GM23338 (cell line): ENCODE measurements at regions not wholly inside any gene's neighbourhood (a gene's known extent, or its start where the extent isn't known, plus 50 kb on each side); places are given as distances from the start of the nearest gene placed in this dataset.
"Not testable (repeated sequence)": the region's sequence is repeated elsewhere in the genome, so short reads cannot be mapped to it uniquely, and the experiment has no call there.

ENCODE experiments used
- ATAC-seq: fragments of 200-7000 bp; cut with Tn5 transposase; 3 replicates; pipeline ENCODE4 v1.9.1; 2020
- DNase-seq: peaks from one replicate; pipeline ENCODE4 v3.0.0-alpha.2; 2015; ENCODE audit warnings: low spot score
- H2AFZ ChIP-seq: fragments of 200-600 bp; sonication (generic); 2 replicates; pipeline ENCODE4 v1.8.0; 2016; ENCODE audit warnings: antibody characterized with exemption, mild to moderate bottlenecking, moderate library complexity
- H3F3A ChIP-seq: fragments of 200-600 bp; sonication (generic); replicated peaks from 2 replicates; pipeline ENCODE4 v1.8.0; 2017; ENCODE audit warnings: antibody characterized with exemption, mixed run types, low read depth
- H3K27ac ChIP-seq: fragments of 200-600 bp; sonication (generic); 2 replicates; pipeline ENCODE4 v1.6.1; 2016; ENCODE audit warnings: low read depth
- H3K27me3 ChIP-seq: fragments of 200-600 bp; sonication (generic); 2 replicates; pipeline ENCODE4 v1.8.0; 2016; ENCODE audit warnings: mild to moderate bottlenecking, mixed run types, moderate library complexity; ENCODE audit not compliant: insufficient read depth
- H3K36me3 ChIP-seq: fragments of 200-600 bp; sonication (generic); 2 replicates; pipeline ENCODE4 v1.8.0; 2016; ENCODE audit warnings: mild to moderate bottlenecking; ENCODE audit not compliant: insufficient read depth
- H3K4me1 ChIP-seq: fragments of 200-600 bp; sonication (generic); 2 replicates; pipeline ENCODE4 v1.8.0; 2016; ENCODE audit warnings: mild to moderate bottlenecking, moderate library complexity; ENCODE audit not compliant: insufficient read depth
- H3K4me2 ChIP-seq: fragments of 200-600 bp; sonication (generic); 2 replicates; pipeline ENCODE4 v1.7.1; 2017; ENCODE audit warnings: mixed run types
- H3K4me3 ChIP-seq: fragments of 200-600 bp; sonication (generic); 2 replicates; pipeline ENCODE4 v1.6.1; 2016; ENCODE audit warnings: mixed run types
- H3K79me2 ChIP-seq: fragments of 200-600 bp; sonication (generic); replicated peaks from 2 replicates; pipeline ENCODE4 v1.8.0; 2017; ENCODE audit warnings: mild to moderate bottlenecking; ENCODE audit not compliant: insufficient read depth
- H3K9me2 ChIP-seq: fragments of 200-600 bp; sonication (generic); 2 replicates; pipeline ENCODE4 v1.8.0; 2017; ENCODE audit not compliant: insufficient read depth
- H4K20me1 ChIP-seq: fragments of 200-600 bp; sonication (generic); replicated peaks from 2 replicates; pipeline ENCODE4 v1.8.0; 2017; ENCODE audit warnings: mild to moderate bottlenecking; ENCODE audit not compliant: insufficient read depth
- H3K27ac Mint-ChIP-seq: 2 replicates; pipeline ENCODE4 v1.8.0; 2020; ENCODE audit warnings: inconsistent platforms, mild to moderate bottlenecking, moderate library complexity, mixed read lengths
- H3K27me3 Mint-ChIP-seq: 3 replicates; pipeline ENCODE4 v1.8.0; 2022; ENCODE audit warnings: low read depth, mild to moderate bottlenecking, moderate library complexity, mixed read lengths, inconsistent platforms; ENCODE audit not compliant: insufficient read depth, poor library complexity
- H3K36me3 Mint-ChIP-seq: 3 replicates; pipeline ENCODE4 v1.8.0; 2021; ENCODE audit warnings: low read depth, mild to moderate bottlenecking, inconsistent platforms, moderate library complexity, mixed read lengths
- H3K4me1 Mint-ChIP-seq: 3 replicates; pipeline ENCODE4 v1.8.0; 2020; ENCODE audit warnings: mild to moderate bottlenecking, inconsistent platforms, mixed read lengths
- H3K4me3 Mint-ChIP-seq: 3 replicates; pipeline ENCODE4 v1.8.0; 2021; ENCODE audit warnings: moderate library complexity, mild to moderate bottlenecking, inconsistent platforms, mixed read lengths
- H3K9me3 Mint-ChIP-seq: 3 replicates; pipeline ENCODE4 v1.8.0; 2020; ENCODE audit warnings: moderate library complexity, mild to moderate bottlenecking, inconsistent platforms, mixed read lengths
- ZNF462 ChIP-seq: fragments of 250-450 bp; sonication (Bioruptor Pico); IDR thresholded peaks from 2 replicates; pipeline ENCODE4 v1.5.0; 2020; ENCODE audit warnings: mild to moderate bottlenecking, moderate library complexity

GRCh38 chr4:9541388-9541915, 97.2 kb downstream of the DEFB131A start:
- H3K9me2 ChIP-seq, H3K4me3 Mint-ChIP-seq, H3K36me3 ChIP-seq, H3K36me3 Mint-ChIP-seq, H2AFZ ChIP-seq, H4K20me1 ChIP-seq, ATAC-seq, H3K27me3 Mint-ChIP-seq, DNase-seq, H3K4me3 ChIP-seq, H3F3A ChIP-seq, H3K4me2 ChIP-seq, H3K27ac ChIP-seq, H3K27me3 ChIP-seq, H3K9me3 Mint-ChIP-seq: not testable (repeated sequence)
- H3K4me1 ChIP-seq = peaks cover 10% of the 10 kb centered on the region
- Mint-ChIP-seq H3K4me1 (peaks cover 58% of the 10 kb centered on the region), H3K27ac (peak overlapping the region; percentile 15; the same call in 1 of the 2 replicates)
- H3K79me2 ChIP-seq = peaks cover 23% of the 10 kb centered on the region

- H3K27me3 ChIP-seq, H2AFZ ChIP-seq, H4K20me1 ChIP-seq, H3F3A ChIP-seq, H3K9me3 Mint-ChIP-seq, H3K36me3 ChIP-seq, ATAC-seq, H3K36me3 Mint-ChIP-seq, H3K9me2 ChIP-seq: not testable (repeated sequence)
- H3K79me2 ChIP-seq = peaks cover 15% of the 10 kb centered on the region; the same call in 1 of the 2 replicates
- H3K4me2 ChIP-seq = peak overlapping the region; percentile 66
- peak overlapping the region; percentile 23; the same call in 2 of the 3 replicates for H3K4me3 Mint-ChIP-seq
- peak; percentile 58 for DNase-seq
- peaks cover 72% of the 10 kb centered on the region for H3K4me1 Mint-ChIP-seq
- H3K4me3 ChIP-seq = peak overlapping the region; percentile 2; the same call in 1 of the 2 replicates
- peak overlapping the region; percentile 86; the same call in 1 of the 2 replicates for H3K27ac ChIP-seq
- peaks cover 14% of the 10 kb centered on the region for H3K27me3 Mint-ChIP-seq
- peaks cover 17% of the 10 kb centered on the region for H3K4me1 ChIP-seq
- peak; percentile 42; the same call in 1 of the 2 replicates for TF ChIP-seq ZNF462 (CRISPR knock-in tag)
- peak overlapping the region; percentile 87 for H3K27ac Mint-ChIP-seq
Measured at GRCh38 chr4:9544851-9545250, 100.6 kb downstream of the DEFB131A start.

- Histone ChIP-seq H3K79me2 (peaks cover 10% of the 10 kb centered on the region; the same call in 1 of the 2 replicates), H3K4me1 (peaks cover 17% of the 10 kb centered on the region)
- not testable (repeated sequence) for H3K27ac ChIP-seq, H3K27me3 ChIP-seq, H3K4me2 ChIP-seq, H3K4me3 Mint-ChIP-seq, H2AFZ ChIP-seq, H3K36me3 ChIP-seq, H3K9me2 ChIP-seq, H4K20me1 ChIP-seq, H3K9me3 Mint-ChIP-seq, ATAC-seq, DNase-seq, H3F3A ChIP-seq, H3K4me3 ChIP-seq
- H3K27ac Mint-ChIP-seq = peak overlapping the region; percentile 71; the same call in 1 of the 2 replicates
- H3K27me3 Mint-ChIP-seq = peaks cover 12% of the 10 kb centered on the region
- H3K36me3 Mint-ChIP-seq = peaks cover 13% of the 10 kb centered on the region; the same call in 2 of the 3 replicates
- peaks cover 53% of the 10 kb centered on the region for H3K4me1 Mint-ChIP-seq
Measured at GRCh38 chr4:9547470-9547869, 103.3 kb downstream of the DEFB131A start.

GRCh38 chr4:9556076-9556475, 111.9 kb downstream of the DEFB131A start:
- not testable (repeated sequence) for H3K4me3 ChIP-seq, ATAC-seq, H3K36me3 ChIP-seq, DNase-seq, H3K4me3 Mint-ChIP-seq, H3K27ac Mint-ChIP-seq, H3K27me3 ChIP-seq, H3K4me1 ChIP-seq, H3K4me2 ChIP-seq, H2AFZ ChIP-seq, H3K27me3 Mint-ChIP-seq, H3F3A ChIP-seq, H4K20me1 ChIP-seq, H3K9me3 Mint-ChIP-seq, H3K4me1 Mint-ChIP-seq, H3K27ac ChIP-seq, H3K9me2 ChIP-seq, H3K79me2 ChIP-seq
- peaks cover 10% of the 10 kb centered on the region; the same call in 2 of the 3 replicates for H3K36me3 Mint-ChIP-seq
